SKM-1 treated with dmso at 0.1 percent for 144 hours (cell line): ENCODE measurements at regions not wholly inside any gene's neighbourhood (a gene's known extent, or its start where the extent isn't known, plus 50 kb on each side); places are given as distances from the start of the nearest gene placed in this dataset.
"Not testable (repeated sequence)": the region's sequence is repeated elsewhere in the genome, so short reads cannot be mapped to it uniquely, and the experiment has no call there.

Source experiments
- DNase-seq: peaks from one replicate; lab custom pipeline; 2025; ENCODE audit not compliant: unreplicated experiment; lab: John Stamatoyannopoulos, UW

DNA sequence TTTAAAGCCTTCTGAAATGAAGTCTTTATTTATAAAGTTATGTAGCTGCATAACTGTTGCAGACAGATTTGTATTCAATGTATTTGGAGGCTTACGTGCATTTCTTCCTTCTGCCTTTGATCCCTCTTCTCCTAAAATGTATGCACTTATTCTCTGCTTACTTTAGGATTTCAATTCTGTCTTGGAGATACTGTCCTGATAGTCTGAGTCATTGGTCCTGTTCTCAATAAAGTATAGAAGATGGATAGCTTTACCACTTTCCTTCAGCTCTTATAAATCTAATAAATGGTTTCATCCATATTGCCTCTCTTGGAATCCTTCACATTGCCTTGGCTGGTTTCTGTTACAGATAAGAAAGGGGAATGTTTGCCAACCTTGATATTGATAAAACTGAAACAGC lies 430.1 kb upstream of the CAMK1G start:
- DNase-seq: no peak

DNA sequence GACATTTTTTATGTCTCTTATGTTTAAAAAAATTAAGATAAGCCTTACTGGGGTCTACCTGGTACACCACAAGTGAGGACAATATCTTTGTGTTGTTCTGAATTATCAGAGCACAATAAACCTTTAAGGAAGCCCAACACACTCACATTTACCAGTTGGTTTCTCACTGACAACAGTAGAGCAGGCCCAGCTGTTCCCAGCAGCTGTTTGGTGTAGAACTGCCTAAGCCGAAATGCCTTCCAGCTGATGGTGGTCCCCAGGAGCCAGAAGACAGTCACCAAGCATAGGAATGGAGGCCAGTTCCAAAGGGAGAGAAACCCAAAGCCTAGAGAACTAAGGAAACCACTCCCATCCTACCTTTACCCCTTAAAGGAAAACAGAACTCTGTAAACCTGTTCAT lies 428.6 kb upstream of the CAMK1G start:
- no peak for DNase-seq

DNA sequence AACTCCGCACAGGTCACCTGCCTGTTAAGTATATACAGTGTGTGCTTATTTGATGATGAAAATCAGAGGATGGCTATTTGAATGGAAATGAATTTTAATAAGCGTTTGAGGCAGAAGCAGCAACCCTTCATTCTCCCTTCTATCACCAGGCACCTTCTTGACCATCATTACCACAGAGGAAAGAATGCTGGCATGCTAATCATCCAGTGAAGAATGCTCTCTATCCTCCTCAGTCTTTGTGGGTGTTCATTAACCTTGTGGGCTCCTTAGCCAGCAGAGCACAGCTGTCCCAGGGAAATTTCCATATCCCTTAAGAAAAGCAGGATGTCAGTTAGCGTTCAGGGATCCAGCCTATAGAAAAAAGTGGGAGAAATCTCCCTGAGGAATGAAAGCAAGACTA lies 428.0 kb upstream of the CAMK1G start:
- DNase-seq: no peak

GRCh38 chr1:209156991-209157390 lies 426.5 kb upstream of the CAMK1G start:
- no peak for DNase-seq

DNA sequence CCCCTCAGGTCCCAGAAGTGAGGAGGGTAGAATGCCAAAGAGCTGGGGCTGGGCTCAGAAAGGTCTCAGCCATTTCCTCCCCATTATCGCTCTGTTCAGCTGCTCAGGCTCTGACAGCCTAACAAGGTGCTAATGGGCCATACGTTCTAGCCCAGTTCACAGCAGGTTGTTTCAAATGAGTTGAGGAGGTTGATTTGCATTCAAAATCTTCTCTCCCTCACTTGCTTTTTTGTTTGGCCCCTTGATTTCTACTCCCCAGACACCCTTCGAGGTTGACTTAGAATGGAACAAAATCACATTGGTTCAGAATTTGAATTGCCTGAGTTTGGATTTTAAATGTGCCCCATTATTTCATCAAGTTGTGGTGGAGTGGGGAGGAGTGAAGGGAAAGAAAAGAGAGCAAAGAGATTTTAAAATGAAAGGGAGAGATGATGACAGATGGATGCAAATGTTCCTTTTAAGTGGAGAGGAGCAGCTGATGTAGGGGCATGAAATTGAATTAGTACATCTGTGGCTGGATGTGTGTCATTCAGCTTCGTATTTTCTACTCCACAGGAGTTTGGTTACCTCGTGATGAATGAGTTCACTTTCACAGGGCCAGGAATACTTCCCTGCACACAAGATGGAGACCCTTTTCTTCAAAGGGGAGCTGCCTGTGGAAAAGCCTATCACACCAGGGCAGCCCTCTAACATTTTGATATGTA lies 425.8 kb upstream of the CAMK1G start:
- DNase-seq: no peak

DNA sequence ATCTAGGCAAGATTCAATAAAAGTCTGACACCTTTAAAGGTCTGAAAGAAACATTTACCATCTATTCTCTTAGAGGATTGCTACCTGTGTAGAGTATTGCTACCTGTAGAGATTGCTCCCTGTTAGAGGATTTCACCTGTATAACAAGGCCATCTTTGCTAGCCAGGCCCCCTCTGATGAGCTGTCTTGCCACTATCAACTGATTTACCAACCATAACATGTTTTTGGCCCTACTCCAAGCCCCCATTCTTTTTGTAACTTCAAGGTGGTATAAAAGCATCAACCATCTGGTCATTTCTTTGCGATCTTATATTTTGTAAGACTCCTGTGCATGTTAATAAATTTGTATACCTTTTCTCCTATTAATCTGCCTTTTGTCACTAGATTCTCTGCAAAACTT lies 424.7 kb upstream of the CAMK1G start:
- no peak for DNase-seq

GRCh38 chr1:209160230-209160629 lies 423.3 kb upstream of the CAMK1G start:
- DNase-seq: no peak

GRCh38 chr1:209162651-209163050 lies 420.9 kb upstream of the CAMK1G start:
- DNase-seq: no peak

DNA sequence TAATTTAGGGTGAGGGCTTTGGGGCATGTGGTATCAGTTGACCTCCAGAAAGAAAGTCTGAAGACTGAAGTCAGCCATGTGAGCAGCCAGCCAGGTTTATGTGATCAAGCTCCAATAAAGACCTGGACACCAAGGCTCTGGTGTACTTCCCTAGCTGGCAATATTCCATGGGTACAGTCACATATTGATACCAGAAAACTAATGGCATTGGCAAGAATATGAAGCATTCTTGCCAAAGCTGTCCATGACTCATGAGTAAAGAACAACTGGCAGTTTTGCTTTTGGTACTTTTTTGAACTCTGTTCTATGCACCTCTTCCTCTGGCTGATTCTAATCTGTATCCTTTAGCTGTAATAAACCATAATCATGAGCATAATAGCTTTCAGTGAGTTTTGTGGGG lies 415.3 kb upstream of the CAMK1G start:
- no peak for DNase-seq

GRCh38 chr1:209171151-209171550 lies 412.4 kb upstream of the CAMK1G start:
- DNase-seq: no peak

GRCh38 chr1:209172286-209172685 lies 411.2 kb upstream of the CAMK1G start:
- no peak for DNase-seq

DNA sequence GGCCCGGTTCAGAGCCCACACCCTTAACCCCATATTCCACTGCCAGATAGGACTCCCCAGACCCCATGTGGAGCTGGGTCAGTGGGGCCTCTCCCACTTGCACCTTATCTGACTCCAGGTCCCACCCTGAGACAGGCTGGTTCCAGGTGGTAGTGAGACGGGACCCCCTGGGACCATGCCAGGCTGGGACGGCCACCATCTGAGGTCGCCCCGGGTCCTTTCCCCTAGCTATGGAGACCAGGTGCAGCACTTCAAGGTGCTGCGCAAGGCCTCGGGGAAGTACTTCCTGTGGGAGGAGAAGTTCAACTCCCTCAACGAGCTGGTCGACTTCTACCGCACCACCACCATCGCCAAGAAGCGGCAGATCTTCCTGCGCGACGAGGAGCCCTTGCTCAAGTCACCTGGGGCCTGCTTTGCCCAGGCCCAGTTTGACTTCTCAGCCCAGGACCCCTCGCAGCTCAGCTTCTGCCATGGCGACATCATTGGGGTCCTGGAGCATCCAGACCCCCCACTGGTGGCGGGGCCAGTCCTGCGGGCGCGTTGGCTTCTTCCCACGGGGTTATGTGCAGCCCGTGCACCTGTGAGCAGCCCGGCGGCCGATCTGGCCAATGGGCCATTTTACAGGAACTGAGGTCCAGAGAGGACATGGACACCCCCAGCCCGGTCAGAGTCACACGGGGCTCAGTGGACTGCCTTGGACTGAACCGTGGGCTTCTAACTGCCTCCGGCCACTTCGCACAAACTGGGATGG lies 410.5 kb upstream of the CAMK1G start:
- DNase-seq: not testable (repeated sequence)

DNA sequence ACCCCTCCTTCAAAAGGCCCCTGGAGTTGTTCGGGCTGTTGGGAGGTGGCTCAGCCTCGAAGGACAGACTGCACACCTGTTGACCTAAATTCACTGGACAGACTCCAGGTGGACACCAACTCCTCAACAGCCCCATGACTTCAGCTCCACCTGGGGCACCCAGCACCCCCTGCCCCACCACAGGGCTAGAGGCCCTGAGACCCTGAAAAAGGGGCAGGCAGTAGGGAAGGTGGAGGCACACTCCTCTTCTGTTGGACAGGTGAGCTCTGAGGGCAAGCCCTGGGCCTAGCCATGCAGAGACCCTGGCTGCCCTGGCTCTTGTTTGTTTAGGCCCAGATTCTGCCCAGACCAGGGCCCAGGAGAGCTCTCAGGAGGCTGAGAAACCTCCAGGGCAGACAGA lies 409.7 kb upstream of the CAMK1G start:
- DNase-seq: not testable (repeated sequence)

DNA sequence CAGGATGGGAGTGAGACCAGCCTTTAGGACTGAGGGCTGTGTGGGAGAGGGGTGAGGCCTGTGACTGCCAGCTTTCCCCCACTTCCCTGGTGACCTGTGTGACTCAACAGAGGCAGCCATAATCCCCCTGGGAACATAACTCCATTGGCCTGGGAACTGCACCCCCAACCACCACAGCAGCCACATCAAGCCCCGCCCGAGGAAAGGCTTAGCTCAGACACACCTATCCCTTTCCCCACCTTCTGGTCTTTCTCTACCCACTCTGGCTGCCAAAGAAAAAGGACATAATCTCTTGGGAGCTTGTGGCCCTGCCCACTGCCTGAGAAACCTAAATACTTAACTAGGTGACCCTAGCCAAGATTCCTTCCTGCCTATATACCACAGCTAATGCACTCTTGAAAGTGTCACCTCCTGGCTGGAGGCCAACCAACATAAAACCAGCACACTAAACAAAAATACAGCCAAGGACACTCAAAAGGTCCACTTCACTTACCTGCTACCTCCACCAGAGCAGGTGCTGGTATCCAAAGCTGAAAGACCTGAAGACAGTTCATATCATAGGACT lies 406.6 kb upstream of the CAMK1G start:
- DNase-seq: no peak

DNA sequence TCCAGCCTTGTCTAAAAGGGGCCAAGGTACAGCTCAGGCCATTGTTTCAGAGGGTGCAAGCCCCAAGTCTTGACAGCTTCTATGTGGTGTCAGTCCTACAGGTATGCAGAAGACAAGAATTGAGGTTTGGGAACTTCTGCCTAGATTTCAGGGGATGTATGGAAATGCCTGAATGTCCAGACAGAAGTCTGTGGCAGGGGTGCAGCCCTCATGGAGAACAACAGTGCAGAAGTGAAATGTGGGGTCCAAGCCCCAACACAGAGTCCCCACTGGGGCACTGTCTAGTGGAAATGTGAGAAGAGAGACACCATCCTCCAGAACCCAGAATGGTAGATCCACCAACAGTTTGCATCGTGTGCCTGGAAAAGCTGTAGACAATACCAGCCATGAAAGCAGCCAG lies 400.3 kb upstream of the CAMK1G start:
- no peak for DNase-seq

- DNase-seq: no peak
These were observed 395.9 kb upstream of the CAMK1G start for GRCh38 chr1:209187589-209187988.

GRCh38 chr1:209190591-209191261 lies 392.8 kb upstream of the CAMK1G start:
- peak; percentile 73 for DNase-seq

DNA sequence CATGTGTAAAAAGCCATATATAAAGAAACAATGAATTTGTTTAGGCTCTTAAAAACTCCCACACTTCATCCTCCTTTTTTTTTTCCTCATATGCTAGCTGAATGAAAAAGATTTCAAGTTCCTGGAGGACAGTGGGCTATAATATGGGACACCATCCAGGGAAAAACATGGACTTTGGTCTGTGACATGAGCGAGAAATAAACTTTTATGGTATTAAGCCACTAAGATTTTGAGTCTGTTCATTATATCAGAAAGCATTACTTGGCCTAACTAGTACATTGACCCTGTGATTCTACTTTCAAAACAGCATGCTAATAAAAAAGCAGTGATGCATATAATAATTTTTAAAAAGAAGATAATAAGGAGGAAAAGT lies 392.3 kb upstream of the CAMK1G start:
- no peak for DNase-seq

DNA sequence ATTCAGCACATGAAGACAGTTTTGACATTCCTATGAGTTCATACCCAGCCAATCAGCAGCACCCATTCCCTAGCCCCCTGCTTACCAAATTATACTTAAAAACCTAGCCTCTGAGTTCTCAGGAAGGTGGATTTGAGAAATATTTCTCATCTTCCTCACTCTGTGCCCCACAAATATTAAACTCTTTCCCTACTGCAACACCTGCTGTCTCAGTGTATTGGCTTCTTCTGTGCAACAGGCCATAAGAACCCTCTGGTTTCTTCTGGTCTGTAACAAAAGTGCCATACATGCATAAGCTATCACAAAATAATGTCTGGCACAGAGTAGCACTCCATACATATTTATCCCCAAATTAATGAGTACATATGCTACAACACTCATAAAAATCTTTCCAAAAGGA lies 387.4 kb upstream of the CAMK1G start:
- DNase-seq: no peak

- DNase-seq: no peak
These were observed 384.4 kb upstream of the CAMK1G start for GRCh38 chr1:209198961-209199750.

GRCh38 chr1:209199822-209200221 lies 383.7 kb upstream of the CAMK1G start:
- DNase-seq: no peak
